Stimulated activated CD4-positive, alpha-beta T cell treated with anti-CD3 and anti-CD28 coated beads, Interleukin-4, amount 100 ng/mL, for 1 hour (primary cell): ENCODE measurements at regions not wholly inside any gene's neighbourhood (a gene's known extent, or its start where the extent isn't known, plus 50 kb on each side); places are given as distances from the start of the nearest gene placed in this dataset.
"Not testable (repeated sequence)": the region's sequence is repeated elsewhere in the genome, so short reads cannot be mapped to it uniquely, and the experiment has no call there.

Source experiments
- DNase-seq: peaks from one replicate; pipeline ENCODE4 v3.0.0-alpha.2; 2020

- not testable (repeated sequence) for DNase-seq
Observed at GRCh38 chr13:109934520-109934919, 148.1 kb upstream of the IRS2 start.

GRCh38 chr13:109933476-109933875 lies 147.1 kb upstream of the IRS2 start:
- no peak for DNase-seq

- DNase-seq = no peak
Observed at GRCh38 chr13:109924376-109924775, 138.0 kb upstream of the IRS2 start.

- no peak for DNase-seq
Observed at GRCh38 chr13:109922518-109922917, 136.1 kb upstream of the IRS2 start.

DNA sequence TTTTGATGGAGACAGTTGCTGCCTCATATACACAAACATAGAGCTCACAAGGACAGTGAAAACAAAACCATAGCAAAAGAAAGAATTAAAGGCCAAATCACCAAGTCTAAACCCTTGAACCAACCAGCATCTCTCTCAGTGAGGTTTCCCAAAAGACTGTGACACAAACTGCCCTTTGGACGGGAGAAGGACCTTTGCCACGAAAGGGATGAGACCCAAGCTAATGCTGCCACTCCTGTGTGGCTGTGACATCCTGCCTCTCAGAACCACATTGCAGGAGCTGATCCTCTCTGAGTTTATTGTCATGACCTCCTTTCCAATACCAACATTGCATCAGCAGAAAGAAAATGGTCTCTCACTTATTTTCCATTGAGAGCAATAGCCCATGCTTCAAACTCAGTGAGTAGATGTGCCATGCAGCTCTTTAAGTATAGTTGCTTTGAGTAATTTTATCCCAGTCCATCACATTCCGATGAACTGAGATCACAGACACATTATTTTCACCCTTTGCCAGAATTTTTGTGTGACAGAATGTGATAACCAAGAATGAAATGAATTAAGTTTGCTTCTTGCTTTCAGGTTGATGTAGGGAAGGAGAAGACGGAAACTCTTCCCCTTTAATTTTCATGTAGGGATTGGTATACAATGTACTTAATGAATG lies 133.5 kb upstream of the IRS2 start:
- DNase-seq = no peak

DNA sequence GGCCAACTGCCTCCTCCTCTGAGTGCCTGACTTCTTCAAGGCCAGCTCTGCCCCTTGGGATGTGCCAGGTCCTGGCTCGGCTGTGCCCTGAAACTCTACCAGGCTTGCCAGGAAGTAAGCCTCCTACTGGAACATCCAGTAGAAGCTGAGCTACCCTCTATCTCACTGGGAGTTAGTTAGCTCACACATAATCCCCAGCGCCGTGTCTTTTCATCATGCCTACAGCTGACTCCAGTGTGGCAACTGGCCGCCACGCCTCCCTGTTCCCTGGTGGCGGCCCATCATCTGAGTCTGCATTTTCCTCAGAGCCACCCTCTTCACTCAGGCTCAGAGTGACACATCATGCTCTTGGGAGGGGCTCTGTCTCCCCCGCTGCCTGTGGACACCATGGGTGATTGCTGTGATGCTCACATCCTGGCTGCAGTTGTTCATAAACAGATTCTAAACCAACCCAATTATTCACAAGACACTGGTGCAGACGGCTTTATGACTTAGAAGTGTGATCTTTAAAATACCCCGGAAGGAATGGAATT lies 131.9 kb upstream of the IRS2 start:
- no peak for DNase-seq

- DNase-seq = no peak
Observed at GRCh38 chr13:109917422-109917821, 131.0 kb upstream of the IRS2 start.

GRCh38 chr13:109913936-109914510 lies 127.6 kb upstream of the IRS2 start:
- no peak for DNase-seq

DNA sequence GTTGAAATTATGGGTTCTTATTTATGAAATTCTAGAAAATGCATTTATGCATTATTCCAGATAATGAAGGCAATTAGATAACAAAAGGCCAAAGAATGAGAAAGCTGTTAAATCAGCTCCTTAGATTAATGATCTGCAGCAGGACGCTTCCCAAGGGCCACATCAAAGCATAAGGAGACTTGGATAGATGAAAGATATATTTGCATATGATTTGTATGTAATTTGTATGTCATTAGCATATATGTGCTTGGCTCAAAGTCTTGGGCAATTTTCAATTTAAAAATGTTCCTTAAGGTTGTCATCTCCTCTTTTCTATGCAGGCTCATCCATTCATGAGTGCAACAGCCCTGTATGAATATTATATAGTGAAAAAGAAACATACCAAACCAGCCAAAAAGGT lies 126.8 kb upstream of the IRS2 start:
- DNase-seq = no peak

GRCh38 chr13:109910194-109910593 lies 123.8 kb upstream of the IRS2 start:
- DNase-seq = no peak

DNA sequence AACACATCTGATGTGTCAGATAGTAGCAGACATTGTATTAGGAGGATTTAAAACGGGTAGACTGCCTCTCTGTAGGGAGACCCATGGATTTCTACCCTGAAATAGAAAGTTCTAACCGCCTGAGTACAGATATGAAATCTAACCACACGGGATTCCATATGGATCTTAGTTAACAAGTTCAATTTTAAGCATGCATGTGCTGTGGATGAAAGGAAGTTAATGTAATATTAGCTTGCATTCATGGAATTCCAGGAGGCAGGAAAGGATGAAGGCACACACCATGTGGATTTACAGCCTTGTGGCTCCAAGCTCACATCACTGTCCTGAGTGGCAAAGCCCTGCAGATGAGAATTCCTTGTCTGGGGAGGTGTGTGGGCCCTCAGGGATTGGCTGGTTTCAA lies 120.6 kb upstream of the IRS2 start:
- no peak for DNase-seq

GRCh38 chr13:109904218-109904617 lies 117.8 kb upstream of the IRS2 start:
- no peak for DNase-seq

DNA sequence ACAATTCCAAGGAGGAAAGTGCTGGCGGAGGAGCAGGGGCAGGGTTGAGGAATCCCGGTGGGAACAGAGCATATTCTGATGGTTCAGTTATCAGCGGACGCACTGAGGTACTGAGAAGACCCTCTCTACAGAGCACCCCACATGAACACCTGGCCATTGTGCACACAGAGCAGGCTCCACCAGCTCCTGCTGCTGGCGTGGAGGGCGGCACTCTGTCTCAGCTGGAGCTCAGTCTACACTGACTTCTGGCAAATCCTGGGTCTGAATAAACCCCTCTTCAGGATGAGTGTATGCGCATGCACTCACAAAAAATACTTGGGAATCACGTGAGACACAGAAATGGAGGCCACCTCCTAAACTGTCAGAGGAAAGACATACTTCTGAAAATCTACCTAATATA lies 114.4 kb upstream of the IRS2 start:
- no peak for DNase-seq

GRCh38 chr13:109900320-109900719 lies 113.9 kb upstream of the IRS2 start:
- DNase-seq = no peak

GRCh38 chr13:109899748-109900147 lies 113.4 kb upstream of the IRS2 start:
- DNase-seq = no peak

- no peak for DNase-seq
Observed at GRCh38 chr13:109899316-109899715, 112.9 kb upstream of the IRS2 start.

GRCh38 chr13:109897988-109898624 lies 111.7 kb upstream of the IRS2 start:
- DNase-seq = no peak

GRCh38 chr13:109892101-109892500 lies 105.7 kb upstream of the IRS2 start:
- no peak for DNase-seq

GRCh38 chr13:109885235-109885634 lies 98.9 kb upstream of the IRS2 start:
- DNase-seq = no peak

- no peak for DNase-seq
Observed at GRCh38 chr13:109884462-109884861, 98.1 kb upstream of the IRS2 start.

GRCh38 chr13:109883181-109884180 lies 97.1 kb upstream of the IRS2 start:
- DNase-seq = no peak

DNA sequence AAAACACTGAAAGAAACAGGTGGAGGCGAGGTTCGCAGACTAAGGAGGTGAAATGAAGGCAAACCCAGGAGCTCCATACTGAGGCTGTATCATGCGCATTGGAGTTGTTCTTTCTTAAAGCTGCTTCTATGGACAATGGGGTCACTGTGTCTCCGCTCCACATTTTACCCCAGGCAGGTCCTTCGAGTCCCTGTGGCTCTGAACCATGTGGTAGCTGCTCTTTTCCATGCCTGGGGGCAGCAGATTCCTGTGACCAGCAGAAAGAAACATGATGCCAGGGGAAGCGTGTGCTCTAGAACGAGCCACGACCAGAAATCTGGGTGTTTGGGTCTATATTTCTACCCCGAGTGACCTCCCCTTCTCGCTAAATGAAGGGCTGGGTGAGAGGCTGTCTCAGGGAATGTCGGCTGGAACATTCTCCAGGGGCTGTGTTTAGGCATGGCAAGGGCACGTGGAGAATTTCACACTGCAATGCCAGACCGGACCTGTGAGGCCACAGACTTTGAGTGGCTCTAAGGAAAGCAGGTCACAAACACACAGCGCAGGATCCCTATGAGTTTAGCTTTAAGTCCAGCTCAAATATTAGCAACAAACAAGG lies 95.7 kb upstream of the IRS2 start:
- DNase-seq = no peak

DNA sequence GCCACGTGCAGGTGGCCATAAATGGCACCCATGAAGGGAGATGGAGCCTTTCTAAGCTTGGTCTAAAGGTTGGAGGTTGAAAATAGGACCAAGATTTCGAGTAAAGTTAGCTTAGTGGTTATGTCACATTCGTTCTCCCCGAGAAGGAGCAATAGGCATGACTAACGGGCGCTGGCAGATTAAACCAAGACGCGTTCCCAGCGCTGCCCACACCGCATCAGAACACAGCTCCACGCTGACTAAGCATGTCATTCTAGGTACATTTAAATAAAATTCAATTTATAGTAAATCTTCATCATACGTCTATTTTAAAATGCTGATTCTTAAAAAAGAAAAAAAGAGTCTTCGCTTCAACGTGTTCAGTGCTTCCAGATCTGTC lies 95.0 kb upstream of the IRS2 start:
- no peak for DNase-seq
